ENCODE measurements at regions not wholly inside any gene's neighbourhood (a gene's known extent, or its start where the extent isn't known, plus 50 kb on each side); places are given as distances from the start of the nearest gene placed in this dataset.

DNA sequence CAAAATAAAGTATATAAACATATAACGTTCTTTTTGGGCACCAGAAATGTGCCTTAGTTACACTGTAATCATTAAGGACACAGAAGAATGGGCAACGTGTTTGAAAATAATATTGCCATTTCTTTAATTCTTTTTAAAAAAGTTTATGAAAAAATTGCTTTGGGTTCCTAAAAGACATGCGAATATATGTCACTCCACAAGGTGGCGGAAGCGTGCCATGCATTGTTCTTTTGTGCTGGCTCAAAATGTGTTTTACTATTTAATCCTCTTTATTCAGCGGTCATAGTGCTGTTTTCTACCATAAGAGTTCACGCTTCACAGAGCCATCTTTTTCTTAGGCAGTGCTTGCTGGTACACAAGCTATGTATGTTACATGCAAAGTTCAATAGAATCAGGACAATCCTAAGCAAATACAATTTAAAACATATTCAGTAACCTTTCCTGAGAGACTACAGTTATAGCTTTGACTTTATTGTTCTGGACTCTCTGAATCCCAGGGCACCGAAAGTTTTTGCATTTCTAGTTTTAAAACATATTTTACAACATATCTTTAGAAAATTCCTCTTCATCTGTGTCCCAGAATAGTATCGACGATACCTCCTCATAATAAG, 147.8 kb upstream of the ERBB4 start:
- peak; percentile 39 to 51 for DNase-seq

DNA sequence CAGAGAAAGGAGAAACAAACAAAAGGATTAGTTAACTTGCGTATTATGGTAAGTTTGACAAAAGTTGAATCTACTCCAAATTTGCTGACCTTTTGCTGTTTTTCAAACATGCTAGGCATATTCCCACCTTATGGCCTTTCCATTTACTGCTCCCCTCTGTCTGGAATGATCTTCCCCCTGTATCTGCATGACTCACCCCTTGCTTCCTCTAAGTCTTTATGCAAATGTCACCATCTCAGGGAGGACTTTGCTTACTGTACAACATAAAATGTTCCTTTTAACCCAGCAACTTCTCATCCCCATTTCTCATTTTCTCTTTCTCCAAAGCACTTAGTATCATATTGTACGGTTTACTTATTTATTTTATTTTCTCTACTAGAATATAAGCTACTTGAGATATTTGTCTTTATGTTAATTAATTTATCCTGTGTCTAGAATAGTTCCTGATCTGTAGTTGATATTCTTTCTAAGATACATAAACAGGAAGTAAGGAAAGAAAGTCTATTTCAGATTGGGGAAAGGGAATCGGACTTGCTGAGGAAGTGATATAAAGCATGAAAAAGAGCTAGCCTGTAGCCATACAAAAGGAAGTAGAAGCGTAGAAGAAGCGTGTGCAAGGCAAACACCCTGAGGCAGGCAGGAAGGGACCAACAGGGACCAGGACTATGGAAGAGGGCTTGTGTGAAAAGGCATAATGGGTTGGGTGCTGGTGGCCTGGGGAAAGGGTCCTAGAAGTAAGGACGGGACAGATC, 144.9 kb upstream of the ERBB4 start:
- no peak for DNase-seq

DNA sequence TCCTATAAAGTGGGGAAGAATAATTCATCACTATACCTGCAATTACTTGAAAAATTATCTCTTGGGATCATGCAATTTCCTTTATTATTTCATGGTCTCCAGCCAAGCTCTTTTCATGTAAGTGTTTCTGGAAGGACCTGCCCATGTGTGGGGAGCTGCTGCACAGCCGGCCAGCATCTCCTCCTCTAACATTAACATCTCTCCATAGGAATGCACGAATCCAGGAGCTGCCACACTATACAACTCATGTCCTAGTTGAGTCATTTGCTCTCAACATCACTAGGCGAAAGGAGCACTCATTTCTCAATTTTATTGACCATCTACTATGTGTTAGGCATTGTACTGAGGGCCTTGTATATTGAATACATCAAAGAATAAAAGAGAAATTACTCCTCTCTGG, 144.3 kb upstream of the ERBB4 start:
- no peak for DNase-seq

DNA sequence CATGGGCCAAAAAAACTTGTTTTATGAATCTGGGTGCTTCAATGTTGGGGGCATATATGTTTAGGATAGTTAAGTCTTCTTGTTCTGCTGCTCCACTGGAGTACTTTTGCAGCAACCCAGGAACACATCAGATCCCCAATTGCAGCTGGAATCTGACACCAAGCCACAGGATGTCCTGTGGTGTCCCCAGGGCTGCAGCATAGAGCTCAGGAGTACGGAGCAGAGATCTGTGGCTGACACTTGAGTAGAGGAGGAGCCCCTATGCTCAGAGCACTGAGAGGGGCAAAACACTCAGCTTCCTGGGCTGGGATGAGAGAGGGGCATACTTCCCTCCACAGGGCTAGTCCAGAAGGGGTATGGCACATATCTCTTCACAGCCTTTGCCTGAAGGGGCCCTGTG, 138.9 kb upstream of the ERBB4 start:
- no peak for DNase-seq

DNA sequence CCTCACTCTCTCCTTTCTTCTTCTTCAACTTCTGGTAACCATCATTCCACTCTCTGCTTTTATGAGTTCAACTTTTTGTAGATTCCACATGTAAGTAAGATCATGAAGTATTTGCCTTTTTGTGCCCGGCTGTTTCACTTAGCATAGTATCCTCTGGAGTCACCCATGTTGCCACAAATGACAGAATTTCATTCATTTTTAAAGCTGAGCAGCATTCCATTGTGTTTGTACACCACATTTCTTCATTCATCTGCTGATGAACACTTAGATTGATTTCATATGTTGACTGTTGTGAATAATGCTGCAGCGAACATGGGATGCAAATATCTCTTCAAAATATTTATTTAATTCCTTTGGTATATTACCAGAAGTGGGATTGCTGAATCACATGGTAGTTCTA, 133.6 kb upstream of the ERBB4 start:
- no peak for DNase-seq

DNA sequence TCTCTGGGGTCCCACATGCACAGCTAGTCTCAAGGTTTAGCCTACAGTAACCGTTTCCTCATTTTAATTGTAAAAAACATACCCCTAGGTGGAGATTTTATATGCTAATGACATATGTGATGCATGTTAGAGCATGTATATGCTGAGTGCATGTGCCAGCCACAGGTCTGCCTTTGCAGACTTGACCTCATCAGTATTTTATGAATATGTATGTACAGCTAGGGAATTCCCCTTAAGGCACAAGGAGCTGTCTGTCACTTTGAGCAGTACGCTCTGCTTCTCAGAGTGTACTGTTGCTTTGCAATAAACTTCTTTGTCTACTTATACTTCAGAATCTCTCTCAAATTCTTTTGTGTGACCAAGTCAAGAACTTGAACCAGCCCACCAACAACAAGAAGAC, 131.2 kb upstream of the ERBB4 start:
- DNase-seq: no peak

DNA sequence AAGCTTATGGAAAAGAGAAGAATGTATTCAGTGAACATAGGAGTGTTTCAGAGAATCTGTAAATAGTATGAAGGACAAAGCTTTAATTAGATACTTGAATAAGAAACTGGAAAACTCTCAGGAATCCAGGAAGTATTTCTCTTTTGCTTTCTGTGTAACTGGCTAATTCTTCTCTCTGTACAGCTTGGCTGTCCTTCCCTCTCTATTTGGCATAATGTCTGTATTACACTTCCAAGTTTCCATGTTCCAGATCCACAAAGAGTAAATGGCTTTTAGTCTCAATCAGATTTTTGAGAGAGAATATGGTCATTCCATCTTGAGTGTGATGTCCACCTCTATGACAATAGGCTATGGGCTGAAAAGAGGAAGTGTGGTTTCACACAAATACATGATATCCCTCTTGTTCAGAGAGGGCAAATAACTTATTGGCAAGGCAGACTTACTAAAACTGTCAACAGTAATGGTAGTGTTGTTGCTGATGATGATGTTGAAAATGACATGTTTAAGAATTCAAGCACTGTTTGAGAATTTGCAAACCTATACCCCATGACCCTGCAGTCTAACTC, 129.2 kb upstream of the ERBB4 start:
- DNase-seq: no peak

DNA sequence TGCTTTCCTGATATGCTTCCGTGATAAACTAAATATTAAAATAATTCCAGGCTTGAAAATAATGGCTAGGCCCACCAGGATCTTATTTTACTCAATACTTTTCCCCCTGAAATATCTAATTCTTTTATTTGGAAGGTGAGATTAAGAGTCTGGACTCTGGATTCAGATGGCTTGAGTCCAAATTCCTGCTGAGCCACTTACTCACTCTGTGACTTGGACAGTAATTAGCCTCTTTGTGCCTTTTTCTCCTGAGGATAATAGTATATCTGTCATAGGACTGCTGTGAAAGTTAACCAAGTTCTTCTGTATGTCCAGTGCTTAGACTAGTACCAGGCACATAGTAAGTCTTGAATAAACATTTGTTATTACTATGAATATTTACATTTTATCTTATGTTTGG, 127.3 kb upstream of the ERBB4 start:
- peak in 1 of 2 experiments; percentile 24 for DNase-seq

DNA sequence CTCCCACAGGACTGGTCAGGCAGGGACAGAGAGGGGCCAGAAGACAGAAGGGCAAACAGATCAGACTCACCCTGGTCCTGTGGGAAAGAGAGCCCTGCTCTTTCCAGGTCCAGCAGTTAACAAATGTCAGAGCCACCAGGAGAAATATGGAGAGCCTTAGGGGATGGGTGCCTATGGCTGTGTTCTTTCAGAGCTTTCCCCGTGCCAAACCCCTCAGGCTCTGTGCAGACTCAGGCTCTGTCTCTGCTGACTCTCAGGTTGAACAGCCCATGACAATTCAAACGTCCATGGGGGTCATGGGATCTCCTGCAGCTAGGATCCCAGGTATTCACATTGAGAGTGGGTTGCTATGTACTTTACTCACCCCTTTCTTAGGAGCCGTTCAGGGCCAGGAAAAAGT, 120.8 kb upstream of the ERBB4 start:
- DNase-seq: no peak

DNA sequence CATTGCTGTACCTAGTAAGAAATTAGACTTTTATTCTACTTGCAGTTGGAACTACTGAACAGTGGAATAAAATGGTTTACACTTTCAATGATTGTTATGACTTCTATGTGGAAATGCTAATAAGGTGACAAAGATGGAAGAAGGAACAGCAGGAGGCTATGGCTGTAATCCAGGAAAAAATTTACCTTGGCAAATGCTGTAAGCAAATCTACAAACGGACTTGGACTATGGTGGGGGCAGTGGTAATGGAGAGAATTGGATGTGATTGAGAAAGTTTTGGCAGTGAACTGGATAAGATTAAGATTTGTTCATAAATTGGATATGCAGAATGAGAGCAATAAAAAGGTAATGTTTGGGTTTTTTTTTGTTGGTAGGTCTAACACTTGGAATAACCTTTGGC, 111.0 kb upstream of the ERBB4 start:
- DNase-seq: peak in 1 of 2 experiments; percentile 68

DNA sequence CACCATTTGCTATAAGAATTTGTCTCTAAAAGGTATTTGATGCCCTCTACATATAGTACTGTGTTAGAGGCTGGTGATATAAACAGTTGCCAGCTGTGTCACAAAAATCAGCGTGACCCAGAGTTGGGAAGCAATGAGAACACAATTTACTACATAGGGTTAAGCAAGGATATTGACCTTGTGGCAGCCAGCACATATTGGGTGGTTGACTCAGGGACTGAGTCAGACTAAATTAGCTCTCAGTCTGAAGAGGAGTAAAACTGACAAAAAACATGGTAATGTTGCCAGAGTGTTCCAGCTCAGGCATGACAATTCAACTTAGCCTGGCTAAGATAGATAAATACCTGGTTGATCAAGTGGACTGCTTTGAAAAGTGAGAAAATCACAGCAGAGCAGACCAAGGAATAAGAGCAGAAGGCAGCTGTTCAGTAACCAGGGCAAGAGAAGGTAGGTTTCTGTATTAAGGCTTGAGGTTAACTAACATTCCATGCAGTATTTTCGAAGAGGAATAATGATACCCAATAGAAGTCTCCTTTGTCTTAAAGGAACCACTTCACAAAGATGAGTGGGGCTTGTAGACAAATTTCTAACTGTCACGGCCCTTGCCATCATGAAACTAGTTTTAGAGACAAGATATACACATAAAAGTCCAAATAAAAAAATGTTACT, 108.2 kb upstream of the ERBB4 start:
- DNase-seq: no peak

DNA sequence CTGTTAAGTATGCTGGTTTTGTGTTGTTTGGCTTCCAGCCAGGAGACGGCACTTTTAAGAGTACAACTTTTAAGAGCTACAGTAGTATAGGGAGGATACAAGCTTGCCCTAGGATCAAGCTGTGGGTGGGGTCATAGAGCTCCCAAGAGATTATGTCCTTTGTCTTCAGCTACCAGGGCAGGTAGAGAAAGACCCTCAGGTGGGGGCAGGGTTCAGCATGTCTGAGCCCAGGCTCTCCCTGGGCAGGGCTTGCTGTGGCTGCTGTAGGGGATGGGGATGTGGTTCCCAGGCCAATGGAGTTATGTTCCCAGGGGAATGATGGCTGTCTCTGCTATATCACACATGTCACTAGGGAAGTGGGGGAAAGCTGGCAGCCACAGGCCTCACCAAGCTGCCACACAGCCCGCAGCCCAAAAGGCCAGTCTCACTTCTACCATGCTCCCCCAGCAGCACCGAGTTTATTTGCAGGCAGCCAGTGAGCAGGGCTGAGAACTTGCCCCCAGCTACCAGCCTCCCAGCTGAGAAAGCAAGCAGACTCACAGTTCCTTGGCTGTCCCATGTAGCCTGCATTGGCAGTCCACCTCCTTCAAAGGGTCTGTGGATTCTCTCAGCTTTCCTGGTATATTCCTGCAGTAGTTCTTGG, 105.7 kb upstream of the ERBB4 start:
- no peak for DNase-seq

DNA sequence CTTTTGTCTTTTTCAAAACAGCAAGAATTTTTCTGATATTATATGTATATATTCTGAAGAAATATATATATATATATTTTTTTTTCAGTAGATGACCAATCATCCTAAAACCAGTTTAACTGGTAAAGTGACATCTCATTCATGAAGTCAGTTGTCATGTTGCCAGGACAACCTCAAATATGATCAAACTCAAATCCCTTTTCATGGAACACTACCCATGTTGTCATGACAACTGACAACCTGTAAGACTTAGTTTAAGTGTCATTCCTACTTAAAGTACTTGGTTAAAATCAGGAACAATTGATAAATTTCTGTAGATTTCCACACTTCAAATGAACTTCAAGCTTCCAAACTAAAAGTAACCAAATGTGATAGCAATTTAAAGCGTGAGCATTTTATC, 101.8 kb upstream of the ERBB4 start:
- DNase-seq: no peak

DNA sequence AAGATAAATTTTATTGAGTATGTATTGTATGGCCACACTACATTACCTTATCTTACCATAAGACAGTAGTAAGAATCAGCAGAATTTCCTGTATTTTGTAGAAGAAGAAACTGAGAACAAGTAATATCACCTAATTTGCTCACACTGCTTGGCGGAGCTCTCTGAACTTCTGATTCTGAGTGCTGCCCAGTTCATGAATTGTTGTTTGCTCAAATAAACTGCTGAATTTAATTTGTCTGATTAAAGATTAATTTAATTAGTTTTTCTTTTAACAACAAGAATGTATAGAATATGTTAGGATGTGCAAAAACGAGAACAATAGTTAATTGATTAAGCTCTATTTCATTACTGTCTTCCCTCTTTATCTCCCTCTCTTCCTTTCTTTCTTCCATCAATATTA, 100.1 kb upstream of the ERBB4 start:
- no peak for DNase-seq

DNA sequence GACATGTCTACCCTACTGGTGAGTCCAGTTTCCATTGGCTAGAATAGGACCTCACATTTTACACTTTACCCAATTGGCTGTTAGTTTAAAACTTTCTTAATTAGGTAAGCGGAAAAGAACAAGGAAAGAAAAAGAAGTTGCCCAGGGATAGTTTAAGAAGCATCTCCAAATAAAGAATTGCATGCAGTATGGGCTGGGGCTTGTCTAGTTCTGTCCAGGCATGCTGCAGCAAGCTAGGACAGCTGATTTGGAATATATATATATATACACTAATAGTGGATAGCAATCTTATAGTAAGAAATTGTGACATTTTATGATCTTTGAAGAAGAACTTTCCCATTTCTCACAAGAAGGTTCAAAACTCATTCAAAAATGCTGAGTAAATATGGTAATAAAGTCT, 90.0 kb upstream of the ERBB4 start:
- DNase-seq: no peak

DNA sequence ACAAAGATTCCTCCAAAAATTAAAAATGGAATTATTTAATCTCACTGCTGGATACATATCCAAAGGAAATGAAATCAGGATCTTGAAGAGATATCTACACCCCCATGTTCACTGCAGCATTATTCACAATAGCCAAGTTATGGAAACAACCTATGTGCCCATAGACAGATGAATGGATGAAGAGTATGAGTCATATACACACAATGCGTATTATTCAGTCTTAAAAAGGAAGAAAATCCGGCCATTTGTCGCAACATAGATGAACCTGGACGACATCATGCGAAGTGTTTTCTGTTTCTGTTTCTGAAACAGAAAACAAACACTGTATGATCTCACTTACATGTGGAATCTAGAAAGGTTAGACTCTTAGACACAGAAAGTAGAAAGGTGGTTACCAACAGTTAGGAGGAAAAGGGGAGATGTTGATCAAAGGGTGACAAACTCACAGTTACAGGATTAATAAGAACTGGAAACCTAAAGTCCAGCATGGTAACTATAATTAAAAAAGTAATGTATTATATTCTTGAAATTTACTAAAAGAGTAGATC, 87.8 kb upstream of the ERBB4 start:
- DNase-seq: no peak

DNA sequence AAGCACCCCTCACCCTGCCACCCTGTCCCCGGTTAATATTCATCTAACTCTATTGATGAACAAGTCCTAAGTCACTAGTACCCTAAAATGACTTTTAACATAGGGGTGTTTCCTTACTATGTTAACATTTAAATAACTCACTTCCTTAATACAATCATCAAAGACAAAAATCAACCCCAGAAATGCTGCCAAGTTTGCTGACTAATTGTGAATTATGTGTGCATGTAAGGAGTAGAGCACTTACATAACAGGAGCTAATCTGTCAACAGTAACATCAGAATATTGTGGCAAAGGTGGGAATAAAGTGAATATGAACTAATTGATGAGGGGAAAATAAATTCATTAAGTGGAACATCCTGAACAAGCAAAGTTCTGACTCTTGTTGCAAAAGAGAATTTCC, 81.4 kb upstream of the ERBB4 start:
- DNase-seq: no peak

DNA sequence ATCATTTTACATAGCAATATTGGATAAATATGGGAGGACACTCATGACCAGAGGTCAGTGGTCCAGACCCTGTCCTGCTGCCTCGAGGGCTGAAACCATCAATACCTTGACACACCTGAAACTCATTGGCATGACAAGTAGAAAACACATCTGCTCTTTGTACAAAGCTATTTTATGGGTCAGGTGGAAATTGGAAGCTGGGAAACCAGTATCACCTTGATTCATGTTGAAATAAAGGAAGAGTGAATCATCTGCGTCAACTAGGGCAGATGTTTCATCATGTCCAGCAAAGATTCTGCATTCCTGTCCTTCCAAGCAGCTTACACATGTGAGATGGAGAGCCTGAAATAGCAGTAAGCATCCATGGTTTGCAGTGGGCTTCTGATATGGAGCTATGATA, 80.0 kb upstream of the ERBB4 start:
- DNase-seq: no peak

DNA sequence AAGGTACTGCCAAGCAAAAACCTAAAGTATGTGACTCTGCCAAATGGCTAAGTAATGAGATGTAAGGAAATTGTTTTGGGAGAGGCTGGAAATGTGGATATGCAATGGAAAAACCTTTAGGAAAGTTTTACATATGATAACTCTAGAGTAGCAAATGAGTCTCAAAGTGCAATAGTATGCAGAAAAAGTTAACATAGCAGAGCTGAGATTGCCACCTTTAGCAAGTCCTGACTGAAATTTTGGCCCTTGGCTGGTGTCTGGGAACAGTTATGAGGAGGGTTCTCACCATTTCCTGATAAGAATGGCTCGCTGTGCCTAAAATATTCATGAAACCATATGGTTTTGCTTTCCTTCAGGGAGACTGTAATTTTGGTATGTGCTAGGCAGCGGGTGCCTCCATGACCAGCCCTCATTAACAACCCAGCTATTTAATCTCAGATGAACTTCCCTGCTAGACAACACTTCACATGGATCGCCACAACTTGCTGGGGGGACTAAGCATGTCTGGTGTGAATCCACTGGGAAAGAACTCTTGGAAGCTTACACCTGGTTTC, 72.3 kb upstream of the ERBB4 start:
- no peak for DNase-seq

DNA sequence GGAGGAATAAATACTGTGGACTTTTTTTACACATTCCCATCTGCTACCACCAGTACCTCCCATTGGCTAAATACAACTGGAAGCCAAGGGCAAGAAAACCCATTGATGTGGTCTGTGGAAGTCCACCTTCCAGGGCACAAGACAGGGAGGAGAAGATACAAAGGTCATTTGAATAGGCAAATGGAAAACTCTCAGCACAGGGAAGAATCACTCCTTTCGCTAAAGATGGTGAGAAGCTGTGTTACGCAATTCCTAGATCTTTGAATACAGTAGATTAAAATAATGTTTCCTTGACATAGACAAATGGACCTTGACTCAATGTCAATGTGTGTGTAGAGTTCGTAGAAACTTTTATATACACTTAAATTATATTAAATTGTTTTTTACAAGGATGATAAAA, 70.9 kb upstream of the ERBB4 start:
- no peak for DNase-seq

DNA sequence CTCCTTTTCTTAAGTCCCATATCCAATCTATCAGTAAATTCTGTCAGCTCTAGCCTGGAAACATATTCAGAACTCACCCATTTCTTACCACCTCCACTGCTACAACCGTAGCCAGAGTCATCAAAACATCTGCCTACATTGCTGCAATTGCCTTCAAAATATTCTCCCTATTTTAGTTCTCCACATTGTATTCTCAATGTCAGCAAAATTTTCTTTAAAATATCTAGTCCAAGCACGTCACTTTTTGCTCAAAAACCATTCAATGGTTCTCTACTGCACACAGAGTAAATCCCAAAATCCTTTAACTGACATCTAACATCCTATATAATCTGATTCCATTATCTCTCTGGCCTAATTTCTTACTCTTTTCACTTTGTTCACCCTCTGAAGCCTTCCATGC, 68.5 kb upstream of the ERBB4 start:
- no peak for DNase-seq

DNA sequence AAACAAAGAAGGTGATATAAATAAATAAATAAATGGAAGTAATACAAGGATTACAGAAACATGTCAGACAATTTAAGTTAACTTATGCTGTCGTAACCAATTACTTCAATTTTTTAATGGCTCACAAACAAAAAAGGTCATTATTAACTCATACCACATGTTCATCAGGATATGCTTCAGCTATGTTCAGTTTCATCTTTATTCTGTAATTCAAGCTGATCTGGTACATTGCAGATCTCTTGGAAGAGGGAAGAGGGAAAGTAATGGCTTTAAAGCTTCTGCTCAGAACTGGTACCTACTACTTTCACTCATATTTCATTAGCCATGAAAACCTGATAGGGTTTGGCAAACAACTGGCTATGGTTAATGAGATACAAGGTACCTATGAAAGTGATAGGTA, 67.6 kb upstream of the ERBB4 start:
- DNase-seq: no peak

DNA sequence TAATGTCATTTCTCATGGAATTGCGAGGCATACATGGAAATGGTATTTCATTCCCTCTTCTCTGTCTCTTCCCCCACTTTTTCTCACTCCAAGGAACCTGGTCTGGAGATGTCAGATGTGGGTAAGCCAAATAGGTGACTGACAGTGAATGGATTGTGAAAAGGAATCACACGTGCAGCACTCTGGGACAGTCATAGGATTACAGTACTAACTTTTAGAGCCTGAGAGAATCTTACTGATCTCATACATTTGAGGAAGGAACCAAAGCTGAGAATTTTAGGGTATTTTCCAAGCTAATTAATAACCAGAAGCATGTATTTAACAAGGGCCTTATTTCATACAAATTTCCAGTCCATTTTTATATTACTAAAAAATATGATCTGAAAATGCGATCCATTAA, 58.1 kb upstream of the ERBB4 start:
- DNase-seq: no peak
